Neural cell (in vitro differentiated cells): ENCODE measurements at regions not wholly inside any gene's neighbourhood (a gene's known extent, or its start where the extent isn't known, plus 50 kb on each side); places are given as distances from the start of the nearest gene placed in this dataset.

ENCODE experiments used
- CTCF ChIP-seq: fragments of 450-650 bp; IDR thresholded peaks from 2 replicates; pipeline ENCODE4 v1.5.1; 2014; ENCODE audit warnings: antibody characterized with exemption, mild to moderate bottlenecking, moderate library complexity; ENCODE audit not compliant: poor library complexity, severe bottlenecking
- EP300 ChIP-seq: fragments of 450-650 bp; conservative IDR thresholded peaks from 2 replicates; pipeline ENCODE4 v1.6.1; 2014; ENCODE audit warnings: antibody characterized with exemption, mild to moderate bottlenecking, moderate library complexity; ENCODE audit not compliant: poor library complexity, severe bottlenecking
- EZH2 ChIP-seq: fragments of 200-600, 300-800 bp; shearing (Covaris generic), sonication (generic); IDR thresholded peaks from 2 replicates; pipeline ENCODE4 v1.6.1; 2014; ENCODE audit warnings: antibody characterized with exemption, low read length, borderline replicate concordance, mild to moderate bottlenecking; ENCODE audit not compliant: insufficient read depth, poor library complexity, severe bottlenecking
- MXI1 ChIP-seq: fragments of 450-650 bp; conservative IDR thresholded peaks from 2 replicates; pipeline ENCODE4 v1.6.1; 2014; ENCODE audit warnings: antibody characterized with exemption, mild to moderate bottlenecking; ENCODE audit not compliant: poor library complexity, severe bottlenecking
- POLR2AphosphoS5 ChIP-seq: IDR thresholded peaks from 2 replicates; pipeline ENCODE4 v1.6.1; 2012
- RAD21 ChIP-seq: fragments of 450-650 bp; conservative IDR thresholded peaks from 2 replicates; pipeline ENCODE4 v1.6.1; 2014; ENCODE audit warnings: antibody characterized with exemption, mild to moderate bottlenecking, moderate library complexity
- REST ChIP-seq: IDR thresholded peaks from 2 replicates; pipeline ENCODE4 v1.6.1; 2012; ENCODE audit warnings: borderline replicate concordance
- SMC3 ChIP-seq: fragments of 450-650 bp; conservative IDR thresholded peaks from 2 replicates; pipeline ENCODE4 v1.6.1; 2014; ENCODE audit warnings: antibody characterized with exemption, mild to moderate bottlenecking, moderate library complexity; ENCODE audit not compliant: poor library complexity
- TAF1 ChIP-seq: IDR thresholded peaks from 2 replicates; pipeline ENCODE4 v1.6.1; 2012; ENCODE audit warnings: low read depth

- TF ChIP-seq CTCF (no peak), EP300 (no peak), SMC3 (no peak), POLR2AphosphoS5 (no peak), RAD21 (no peak), REST (no peak), TAF1 (no peak), EZH2 (no peak), MXI1 (no peak)
Observed at GRCh38 chr10:120138689-120139088, 246.2 kb downstream of the SEC23IP start.
